GM23248 (cell line): ENCODE measurements at regions not wholly inside any gene's neighbourhood (a gene's known extent, or its start where the extent isn't known, plus 50 kb on each side); places are given as distances from the start of the nearest gene placed in this dataset.

Source experiments
- DNase-seq: peaks from one replicate; pipeline ENCODE4 v3.0.0-alpha.2; 2015
- H2AFZ ChIP-seq: fragments of 200-600 bp; sonication (generic); 2 replicates; pipeline ENCODE4 v1.6.1; 2016; ENCODE audit warnings: antibody characterized with exemption
- H3F3A ChIP-seq: fragments of 200-600 bp; sonication (generic); 2 replicates; pipeline ENCODE4 v1.6.1; 2016; ENCODE audit warnings: mild to moderate bottlenecking, antibody characterized with exemption, mixed run types; ENCODE audit not compliant: insufficient read depth
- H3K27ac ChIP-seq: fragments of 200-600 bp; sonication (generic); 2 replicates; pipeline ENCODE4 v1.5.1; 2016; ENCODE audit warnings: mild to moderate bottlenecking
- H3K27me3 ChIP-seq: fragments of 200-600 bp; sonication (generic); replicated peaks from 2 replicates; pipeline ENCODE4 v1.6.1; 2016; ENCODE audit warnings: mild to moderate bottlenecking; ENCODE audit not compliant: insufficient read depth
- H3K36me3 ChIP-seq: fragments of 200-600 bp; sonication (generic); 2 replicates; pipeline ENCODE4 v1.6.1; 2016; ENCODE audit warnings: low read depth, mild to moderate bottlenecking
- H3K4me1 ChIP-seq: fragments of 200-600 bp; sonication (generic); 2 replicates; pipeline ENCODE4 v1.6.1; 2016; ENCODE audit warnings: mild to moderate bottlenecking; ENCODE audit not compliant: insufficient read depth
- H3K4me2 ChIP-seq: fragments of 200-600 bp; sonication (generic); one replicate; pipeline ENCODE4 v1.6.1; 2016; ENCODE audit warnings: mild to moderate bottlenecking; ENCODE audit not compliant: unreplicated experiment
- H3K4me3 ChIP-seq: fragments of 200-600 bp; sonication (generic); 2 replicates; pipeline ENCODE4 v1.5.1; 2016; ENCODE audit warnings: mild to moderate bottlenecking
- H3K79me2 ChIP-seq: fragments of 200-600 bp; sonication (generic); 2 replicates; pipeline ENCODE4 v1.6.1; 2016; ENCODE audit warnings: mild to moderate bottlenecking; ENCODE audit not compliant: insufficient read depth
- H3K9ac ChIP-seq: fragments of 200-600 bp; sonication (generic); 2 replicates; pipeline ENCODE4 v1.6.1; 2016; ENCODE audit warnings: mild to moderate bottlenecking
- H3K9me2 ChIP-seq: fragments of 200-600 bp; sonication (generic); 2 replicates; pipeline ENCODE4 v1.6.1; 2016; ENCODE audit warnings: mixed run types, mild to moderate bottlenecking, moderate library complexity; ENCODE audit not compliant: insufficient read depth
- H3K9me3 ChIP-seq: fragments of 200-600 bp; sonication (generic); one replicate; pipeline ENCODE4 v1.6.1; 2017; ENCODE audit warnings: low read depth
- H4K20me1 ChIP-seq: fragments of 200-600 bp; sonication (generic); 2 replicates; pipeline ENCODE4 v1.6.0; 2016; ENCODE audit not compliant: insufficient read depth
- EZH2 ChIP-seq: fragments of 200-600 bp; sonication (generic); IDR thresholded peaks from 2 replicates; pipeline ENCODE4 v1.6.1; 2018; ENCODE audit warnings: antibody characterized with exemption, mild to moderate bottlenecking; ENCODE audit not compliant: insufficient read depth, poor library complexity, severe bottlenecking
- EZH2phosphoT487 ChIP-seq: fragments of 200-600 bp; sonication (generic); IDR thresholded peaks from 2 replicates; pipeline ENCODE4 v1.6.1; 2018; ENCODE audit warnings: antibody characterized with exemption, moderate library complexity, mild to moderate bottlenecking, low read depth; ENCODE audit not compliant: insufficient read depth
- WGBS, 2 experiments: methylation state at CpG; one replicate each; pipeline ENCODE4 v1.1.6; 2015 to 2017; ENCODE audit warnings: low lambda C conversion rate in 2 of 2, low coverage in 1 of 2; ENCODE audit errors: missing lambda C conversion rate in 2 of 2; 5-methylcytosine and 5-hydroxymethylcytosine counted together
- in situ Hi-C: fragments of 300-500 bp; cut with MboI; formaldehyde crosslinking; loops from 2 replicates; pipeline ENCODE4 v1.15.0; 2020

DNA sequence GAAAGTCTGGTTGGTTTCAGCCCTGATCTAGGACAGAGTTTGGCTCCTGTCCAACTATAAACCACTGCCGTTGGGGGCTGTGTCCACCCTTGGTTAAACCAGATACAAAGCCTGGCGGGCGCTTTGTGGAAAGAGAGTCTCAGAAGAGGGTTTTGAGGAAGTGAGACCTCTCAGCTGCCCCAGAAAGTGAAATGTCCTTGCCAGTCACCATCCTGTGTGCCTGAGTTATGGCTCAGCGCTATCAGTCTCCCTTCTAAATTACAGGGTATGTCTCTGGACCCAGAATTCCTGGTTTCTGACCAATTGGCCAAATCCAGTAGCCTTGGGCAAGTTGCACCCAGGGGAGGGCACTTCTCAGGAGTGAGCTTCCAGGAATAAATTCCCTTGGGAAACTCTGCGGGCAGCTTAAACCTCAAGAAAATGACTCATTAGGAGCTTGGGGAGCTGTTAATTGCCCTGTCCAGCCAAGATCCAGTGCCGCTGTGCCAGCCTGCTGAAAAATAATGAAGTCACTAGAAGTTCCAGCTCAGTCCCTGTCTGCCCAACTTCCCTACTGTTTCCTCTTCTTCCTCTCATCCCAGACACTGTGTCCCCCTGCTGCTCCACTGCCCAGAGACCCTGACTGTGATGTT, 66.7 kb upstream of the PDZD8 start:
- 12 to 13% methylated on average over 6 of the region's 6 CpGs for WGBS, 2 experiments
- Histone ChIP-seq H4K20me1 (no peaks in the 10 kb centered on the region), H3K9me3 (no peaks in the 10 kb centered on the region), H3F3A (peaks cover 55% of the 10 kb centered on the region), H3K9me2 (no peaks in the 10 kb centered on the region), H3K27ac (peak overlapping the region; percentile 97), H3K4me1 (peaks cover 53% of the 10 kb centered on the region), H2AFZ (0 out of 2 replicates have a peak overlapping the region, but pooled peaks have one; percentile 38), H3K4me2 (peak overlapping the region; percentile 56), H3K79me2 (no peaks in the 10 kb centered on the region), H3K36me3 (no peaks in the 10 kb centered on the region), H3K4me3 (peak overlapping the region; percentile 34), H3K27me3 (no peaks in the 10 kb centered on the region), H3K9ac (peak overlapping the region; percentile 79)
- DNase-seq = peak; percentile 98
- TF ChIP-seq EZH2 = no peak
- peak; percentile 86; the same call in 1 of the 2 replicates for TF ChIP-seq EZH2phosphoT487
- in situ Hi-C loops = no loop called here

DNA sequence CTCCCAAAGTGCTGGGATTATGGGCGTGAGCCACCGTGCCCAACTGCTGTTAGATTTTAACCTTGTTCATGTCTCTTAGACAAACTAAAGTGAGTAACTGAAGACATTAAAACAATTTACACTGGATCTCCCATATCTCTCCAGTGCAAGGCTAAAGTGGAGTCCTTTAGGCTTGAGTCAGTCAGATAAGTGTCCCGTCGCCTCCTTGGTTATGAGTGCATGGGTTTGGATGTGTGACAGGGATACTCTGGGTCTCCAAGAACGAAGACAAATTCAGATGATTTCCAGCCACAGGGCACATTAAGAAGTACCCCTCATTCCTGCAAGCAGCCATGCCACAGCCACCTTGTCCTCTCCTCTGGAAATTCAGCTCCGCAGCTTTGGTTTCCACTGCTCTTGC, 66.1 kb upstream of the PDZD8 start:
- no peak for TF ChIP-seq EZH2phosphoT487
- TF ChIP-seq EZH2 = no peak
- in situ Hi-C loops = no loop called here
- H3K4me3 ChIP-seq = peak overlapping the region; percentile 34
- 40 to 42% methylated on average over 6 of the region's 6 CpGs for WGBS, 2 experiments
- H3K9me2 ChIP-seq = no peaks in the 10 kb centered on the region
- H3K27ac ChIP-seq = peak overlapping the region; percentile 97
- H2AFZ ChIP-seq = no peak overlapping the region
- H3K36me3 ChIP-seq = no peaks in the 10 kb centered on the region
- H3K4me1 ChIP-seq = peaks cover 53% of the 10 kb centered on the region
- H3K4me2 ChIP-seq = peak overlapping the region; percentile 56
- H3K9me3 ChIP-seq = no peaks in the 10 kb centered on the region
- no peaks in the 10 kb centered on the region for H4K20me1 ChIP-seq
- no peaks in the 10 kb centered on the region for H3K27me3 ChIP-seq
- peak overlapping the region; percentile 79 for H3K9ac ChIP-seq
- DNase-seq = peak; percentile 57
- H3F3A ChIP-seq = peaks cover 50% of the 10 kb centered on the region
- no peaks in the 10 kb centered on the region for H3K79me2 ChIP-seq

DNA sequence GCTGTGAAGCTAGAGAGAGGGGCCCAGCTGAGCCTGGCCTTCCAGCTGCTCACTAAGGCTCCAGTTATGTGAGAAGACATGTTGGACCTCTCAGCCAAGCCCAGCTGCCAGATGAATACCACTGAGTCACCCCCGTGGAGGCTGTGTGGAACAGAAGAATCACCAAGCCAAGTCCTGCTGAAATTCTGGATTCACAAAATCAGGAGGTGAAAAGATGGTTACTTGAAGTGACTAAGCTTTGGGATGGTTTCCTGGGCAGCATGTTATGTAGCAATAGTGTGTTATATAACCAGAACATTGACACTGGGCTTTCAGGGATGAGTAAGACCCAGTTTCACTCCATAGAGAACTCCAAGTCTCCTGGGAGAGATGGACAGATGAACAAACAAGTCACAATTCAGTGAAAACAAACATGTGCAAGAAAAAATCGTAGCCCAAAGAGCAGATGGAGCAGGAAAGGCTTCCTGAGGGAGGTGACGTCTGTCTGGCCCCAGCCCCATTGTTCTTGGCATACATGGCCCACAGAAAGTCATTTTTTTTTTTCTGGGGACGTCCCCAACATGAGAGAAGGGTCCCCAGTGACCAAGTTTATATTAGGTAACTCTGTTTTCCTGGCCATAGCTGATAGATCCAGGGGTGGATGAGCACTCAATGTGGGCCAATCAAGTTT, 64.1 kb upstream of the PDZD8 start:
- Histone ChIP-seq H3K9ac (peak overlapping the region; percentile 60), H3K27me3 (no peaks in the 10 kb centered on the region), H2AFZ (peak overlapping the region; percentile 59; the same call in 1 of the 2 replicates), H3K79me2 (no peaks in the 10 kb centered on the region), H3K9me2 (no peaks in the 10 kb centered on the region), H3K4me2 (peak overlapping the region; percentile 32), H3K4me1 (peaks cover 53% of the 10 kb centered on the region), H4K20me1 (no peaks in the 10 kb centered on the region), H3K27ac (peak overlapping the region; percentile 93), H3K4me3 (0 out of 2 replicates have a peak overlapping the region, but pooled peaks have one; percentile 8), H3K9me3 (no peaks in the 10 kb centered on the region), H3F3A (peaks cover 48% of the 10 kb centered on the region), H3K36me3 (no peaks in the 10 kb centered on the region)
- in situ Hi-C loops = no loop called here
- peak; percentile 99 for DNase-seq
- TF ChIP-seq EZH2 (no peak), EZH2phosphoT487 (no peak)
- WGBS, 2 experiments = 1 to 3% methylated on average over 4 of the region's 4 CpGs

DNA sequence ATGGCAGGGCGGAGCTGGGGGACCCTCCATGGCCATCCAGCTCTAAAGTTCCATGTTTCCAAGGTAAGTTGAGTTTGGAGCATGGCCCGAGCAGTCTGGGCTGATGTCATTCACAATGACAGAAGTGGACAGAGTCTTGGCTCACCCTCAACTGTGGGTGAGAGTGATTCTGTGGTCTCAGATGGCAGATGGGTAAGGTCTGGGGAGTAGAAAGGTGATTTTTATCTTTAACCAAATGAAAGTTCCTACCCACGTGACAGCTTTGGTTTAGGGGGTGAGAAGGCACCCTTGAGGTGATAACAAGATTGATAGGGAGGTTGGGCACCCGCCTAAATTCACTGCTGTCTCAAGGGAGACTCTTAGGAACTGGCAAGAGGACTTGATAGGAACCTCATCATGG, 57.6 kb upstream of the PDZD8 start:
- DNase-seq = no peak
- no peak overlapping the region for H3K9ac ChIP-seq
- no peak for TF ChIP-seq EZH2
- no peak for TF ChIP-seq EZH2phosphoT487

More for the DNA sequence above, 57.6 kb upstream of the PDZD8 start:
- no peak overlapping the region for H3K4me2 ChIP-seq
- no peak overlapping the region for H2AFZ ChIP-seq
- no peaks in the 10 kb centered on the region for H3K79me2 ChIP-seq
- H3K36me3 ChIP-seq = no peaks in the 10 kb centered on the region
- in situ Hi-C loops = no loop called here
- no peaks in the 10 kb centered on the region for H4K20me1 ChIP-seq
- H3K27me3 ChIP-seq = no peaks in the 10 kb centered on the region
- no peak overlapping the region for H3K4me3 ChIP-seq
- peaks cover 10% of the 10 kb centered on the region for H3K4me1 ChIP-seq
- no peaks in the 10 kb centered on the region for H3K9me3 ChIP-seq
- H3F3A ChIP-seq = peaks cover 2% of the 10 kb centered on the region
- WGBS, 2 experiments = 87 to 90% methylated on average over 4 of the region's 4 CpGs
- no peak overlapping the region for H3K27ac ChIP-seq
- no peaks in the 10 kb centered on the region for H3K9me2 ChIP-seq
